DND-41 (cell line): ENCODE measurements at regions not wholly inside any gene's neighbourhood (a gene's known extent, or its start where the extent isn't known, plus 50 kb on each side); places are given as distances from the start of the nearest gene placed in this dataset.

Experiments
- CTCF ChIP-seq: IDR thresholded peaks from 2 replicates; pipeline ENCODE4 v1.5.1; 2012; ENCODE audit warnings: borderline replicate concordance, low read length, moderate library complexity, mild to moderate bottlenecking; ENCODE audit not compliant: poor library complexity, severe bottlenecking; ENCODE audit errors: extremely low read depth
- EZH2 ChIP-seq: IDR thresholded peaks from 3 replicates; pipeline ENCODE4 v1.6.1; 2012; ENCODE audit warnings: borderline replicate concordance, low read depth, mild to moderate bottlenecking, moderate library complexity, low read length, inconsistent platforms; ENCODE audit not compliant: severe bottlenecking

DNA sequence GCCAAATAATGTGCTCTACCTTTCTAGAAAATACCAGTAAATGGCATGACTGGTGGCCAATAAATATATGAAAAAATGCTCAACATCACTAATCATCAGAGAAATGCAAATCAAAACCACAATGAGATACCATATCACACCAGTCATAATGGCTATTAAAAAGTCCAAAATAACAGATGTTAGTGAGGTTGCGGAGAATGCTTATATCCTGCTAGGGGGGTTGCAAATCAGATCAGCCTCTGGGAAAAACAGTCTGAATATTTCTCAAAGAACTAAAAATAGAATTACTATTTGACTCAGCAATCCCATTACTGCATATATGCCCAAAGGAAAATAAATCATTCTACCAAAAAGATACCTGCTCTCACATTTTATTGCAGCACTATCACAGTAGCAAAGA, 115.1 kb downstream of the RASGEF1B start:
- no peak for TF ChIP-seq CTCF
- TF ChIP-seq EZH2, result no peak
